ENCODE measurements at regions not wholly inside any gene's neighbourhood (a gene's known extent, or its start where the extent isn't known, plus 50 kb on each side); places are given as distances from the start of the nearest gene placed in this dataset.

- in situ Hi-C loops (cut with MboI) (no loop called here), intact Hi-C loops (cut with micrococcal nuclease) (no loop called here)
- ChIA-PET POLR2A (no interaction called here), CTCF (ENCODE audit: low intra/inter-chr PET ratio) (no interaction called here)
- TF ChIP-seq CLOCK (CRISPR knock-in tag; IDR thresholded peaks at IDR 0.05; ENCODE audit: borderline replicate concordance) (no peak), CHCHD3 (CRISPR knock-in tag; IDR thresholded peaks at IDR 0.05) (no peak), IRF2 (CRISPR knock-in tag; IDR thresholded peaks at IDR 0.05) (no peak), ZNF146 (CRISPR knock-in tag; IDR thresholded peaks at IDR 0.05; ENCODE audit: unreplicated experiment) (no peak), TRIM28 (IDR thresholded peaks at IDR 0.05) (no peak), STAT5A (IDR thresholded peaks at IDR 0.05; ENCODE audit: borderline replicate concordance, low read length) (no peak), ZNF224 (CRISPR knock-in tag; IDR thresholded peaks at IDR 0.05) (no peak), RNF2 (IDR thresholded peaks at IDR 0.05) (no peak), CHD4 (IDR thresholded peaks at IDR 0.05; ENCODE audit: insufficient read depth, insufficient replicate concordance, low read depth, low read length, poor library complexity, severe bottlenecking) (no peak), XRCC4 (IDR thresholded peaks at IDR 0.05; ENCODE audit: extremely low read depth, insufficient read depth, insufficient read length) (no peak), ZNF561 (CRISPR knock-in tag; conservative IDR thresholded peaks at IDR 0.05) (no peak), PCBP1 (IDR thresholded peaks at IDR 0.05; ENCODE audit: low read depth, low read length, poor library complexity, severe bottlenecking) (no peak), MECOM (CRISPR knock-in tag; IDR thresholded peaks at IDR 0.05) (no peak)
- Histone ChIP-seq H3K27ac (ENCODE audit: extremely low read depth, low read depth, low read length) (no peak overlapping the region), H2AFZ (ENCODE audit: low read depth, low read length) (no peak overlapping the region), H3K4me3 (no peak overlapping the region), H3K9me3 (replicated peaks; ENCODE audit: control insufficient read depth, insufficient read depth, low read depth, low read length) (no peaks in the 10 kb centered on the region), H3K27me3 (ENCODE audit: control insufficient read depth in 2 of 2, insufficient read depth in 2 of 2, low read length in 2 of 2) (no peaks in the 10 kb centered on the region), H3K4me2 (ENCODE audit: insufficient read depth, low read length) (no peak overlapping the region), H3K4me1 (replicated peaks in 1 of 2; ENCODE audit: control insufficient read depth in 2 of 2, insufficient read depth in 2 of 2, low read length in 2 of 2) (no peaks in the 10 kb centered on the region), H3K79me2 (ENCODE audit: control insufficient read depth, insufficient read depth, low read length) (no peaks in the 10 kb centered on the region), H4K20me1 (replicated peaks; ENCODE audit: control insufficient read depth, insufficient read depth, low read length) (no peaks in the 10 kb centered on the region), H3K36me3 (ENCODE audit: control insufficient read depth, insufficient read depth, low read length) (no peaks in the 10 kb centered on the region), H3K9me1 (ENCODE audit: control insufficient read depth, insufficient read depth, low read length) (no peaks in the 10 kb centered on the region), H3K9ac (ENCODE audit: insufficient read depth in 1 of 2, low read depth in 2 of 2, low read length in 2 of 2) (no peak overlapping the region)
- ATAC-seq, result no peak
- no TSS peak for BruUV-seq (replicated peaks)
- no peak for FAIRE-seq
- no peak for DNase-seq (ENCODE audit: extremely low read depth in 1 of 4, low spot score in 3 of 4)
These were observed 280.4 kb upstream of the TTC14 start for GRCh38 chr3:180321534-180321933.
